CD4-positive, alpha-beta T cell (primary cell): ENCODE measurements at regions not wholly inside any gene's neighbourhood (a gene's known extent, or its start where the extent isn't known, plus 50 kb on each side); places are given as distances from the start of the nearest gene placed in this dataset.

ENCODE experiments used
- ATAC-seq: fragments of 200-7000 bp; cut with Tn5 transposase; one replicate; pipeline ENCODE4 v1.10.0; 2022; ENCODE audit warnings: mild to moderate bottlenecking; ENCODE audit not compliant: poor library complexity
- CTCF ChIA-PET: fragments of 350-600 bp; sonication (Branson Sonifier 250); formaldehyde crosslinking; loops from one replicate; lab custom pipeline; 2021; ENCODE audit warnings: antibody characterized with exemption, inconsistent platforms; lab: Charles Lee
- POLR2A ChIA-PET: fragments of 350-600 bp; sonication (Branson Sonifier 250); formaldehyde crosslinking; loops from one replicate; lab custom pipeline; 2021; ENCODE audit warnings: antibody characterized with exemption, inconsistent platforms; lab: Charles Lee
- DNase-seq, 14 experiments: peaks; one replicate each; pipeline ENCODE4 v3.0.0-alpha.2; 2013 to 2020; ENCODE audit warnings: mixed read lengths in 2 of 14
- H3K27ac ChIP-seq, 2 donors: one replicate each; pipeline versions ENCODE4 v1.5.1 to v1.7.0; 2013; ENCODE audit warnings: low read length in 2 of 2, low read depth in 1 of 2, mild to moderate bottlenecking in 1 of 2
- H3K27me3 ChIP-seq, 2 experiments: 1 replicate in 1 of 2; 2 replicates in 1 of 2; pipeline versions ENCODE4 v1.6.1 to v1.7.0; 2013; ENCODE audit warnings: low read length in 2 of 2, control low read depth in 1 of 2, mild to moderate bottlenecking in 1 of 2, moderate library complexity in 1 of 2; ENCODE audit not compliant: insufficient read depth in 2 of 2, control insufficient read depth in 1 of 2
- H3K36me3 ChIP-seq: one replicate; pipeline ENCODE4 v1.6.1; 2013; ENCODE audit warnings: low read length, control low read depth; ENCODE audit not compliant: insufficient read depth
- H3K4me1 ChIP-seq: one replicate; pipeline ENCODE4 v1.6.1; 2013; ENCODE audit warnings: low read length, control low read depth; ENCODE audit not compliant: insufficient read depth
- H3K4me3 ChIP-seq: one replicate; pipeline ENCODE4 v1.5.1; 2013; ENCODE audit warnings: mild to moderate bottlenecking, low read length, moderate library complexity
- H3K9me3 ChIP-seq, 2 experiments: 1 replicate in 1 of 2; 2 replicates in 1 of 2; pipeline versions ENCODE4 v1.6.1 to v1.7.0; 2013; ENCODE audit warnings: low read length in 2 of 2, mild to moderate bottlenecking in 2 of 2, control low read depth in 1 of 2, moderate library complexity in 1 of 2; ENCODE audit not compliant: control insufficient read depth in 1 of 2, insufficient read depth in 1 of 2
- H3K27ac Mint-ChIP-seq: one replicate; pipeline ENCODE4 v1.8.0; 2020; ENCODE audit warnings: mixed read lengths
- H3K27me3 Mint-ChIP-seq: one replicate; pipeline ENCODE4 v1.8.0; 2021; ENCODE audit warnings: mixed read lengths
- H3K36me3 Mint-ChIP-seq: one replicate; pipeline ENCODE4 v1.8.0; 2021; ENCODE audit warnings: low read depth, mixed read lengths
- H3K4me1 Mint-ChIP-seq: one replicate; pipeline ENCODE4 v1.8.0; 2021; ENCODE audit warnings: low read depth, mixed read lengths
- H3K4me3 Mint-ChIP-seq: one replicate; pipeline ENCODE4 v1.8.0; 2020; ENCODE audit warnings: mild to moderate bottlenecking, mixed read lengths
- H3K9me3 Mint-ChIP-seq: one replicate; pipeline ENCODE4 v1.8.0; 2020; ENCODE audit warnings: mixed read lengths
- CTCF ChIP-seq: fragments of 200-600 bp; IDR thresholded peaks from one replicate; pipeline ENCODE4 v1.8.0; 2022; ENCODE audit warnings: antibody characterized with exemption, mild to moderate bottlenecking
- intact Hi-C, 2 experiments: fragments of 100-400 bp; cut with DNase I in 1 of 2; cut with micrococcal nuclease in 1 of 2; formaldehyde crosslinking; loops; one replicate each; pipeline versions ENCODE4 v1.15.1 to v1.9.0; 2023 to 2025; cut with DNase I, micrococcal nuclease

GRCh38 chr1:171422511-171422910 lies 62.8 kb upstream of the PRRC2C start:
- Histone ChIP-seq H3K9me3 (no peaks in the 10 kb centered on the region), H3K36me3 (no peaks in the 10 kb centered on the region), H3K4me3 (no peak overlapping the region), H3K27me3 (no peaks in the 10 kb centered on the region), H3K27ac (no peak overlapping the region), H3K4me1 (peaks cover 13% of the 10 kb centered on the region)
- DNase-seq (no peak), ATAC-seq (no peak)
- Mint-ChIP-seq H3K36me3 (no peaks in the 10 kb centered on the region), H3K4me1 (peaks cover 26% of the 10 kb centered on the region), H3K4me3 (no peak overlapping the region), H3K27me3 (no peaks in the 10 kb centered on the region), H3K27ac (no peak overlapping the region), H3K9me3 (no peaks in the 10 kb centered on the region)
- CTCF ChIA-PET: no interaction called here
- no peak for TF ChIP-seq CTCF
- POLR2A ChIA-PET: no interaction called here
- intact Hi-C loops: no loop called here

- no peaks in the 10 kb centered on the region for H3K27me3 ChIP-seq
- no peak for TF ChIP-seq CTCF
- intact Hi-C loops: no loop called here
- no peak overlapping the region for H3K27ac Mint-ChIP-seq
- DNase-seq (no peak), ATAC-seq (no peak)
- no peak overlapping the region for H3K4me3 Mint-ChIP-seq
- POLR2A ChIA-PET: no interaction called here
- H3K9me3 ChIP-seq: peaks cover 0 to 5% of the 10 kb centered on the region in 2 experiments
- no peak overlapping the region for H3K27ac ChIP-seq
- peaks cover 13% of the 10 kb centered on the region for H3K4me1 ChIP-seq
- H3K27me3 Mint-ChIP-seq: no peaks in the 10 kb centered on the region
- H3K4me3 ChIP-seq: no peak overlapping the region
- H3K36me3 ChIP-seq: no peaks in the 10 kb centered on the region
- H3K36me3 Mint-ChIP-seq: no peaks in the 10 kb centered on the region
- H3K4me1 Mint-ChIP-seq: peaks cover 21% of the 10 kb centered on the region
- H3K9me3 Mint-ChIP-seq: peaks cover 1% of the 10 kb centered on the region
- CTCF ChIA-PET: no interaction called here
Observed at GRCh38 chr1:171424494-171424893, 60.8 kb upstream of the PRRC2C start.

- H3K36me3 Mint-ChIP-seq: no peaks in the 10 kb centered on the region
- intact Hi-C loops: no loop called here
- Histone ChIP-seq H3K27ac (no peak overlapping the region), H3K4me3 (no peak overlapping the region), H3K36me3 (no peaks in the 10 kb centered on the region), H3K9me3 (peaks cover 0 to 5% of the 10 kb centered on the region in 2 experiments), H3K4me1 (peaks cover 2% of the 10 kb centered on the region), H3K27me3 (no peaks in the 10 kb centered on the region)
- H3K4me1 Mint-ChIP-seq: no peaks in the 10 kb centered on the region
- ATAC-seq (no peak), DNase-seq (no peak)
- no peaks in the 10 kb centered on the region for H3K27me3 Mint-ChIP-seq
- no peak overlapping the region for H3K27ac Mint-ChIP-seq
- no peak overlapping the region for H3K4me3 Mint-ChIP-seq
- H3K9me3 Mint-ChIP-seq: peaks cover 4% of the 10 kb centered on the region
- no peak for TF ChIP-seq CTCF
- POLR2A ChIA-PET: no interaction called here
- CTCF ChIA-PET: no interaction called here
Observed at GRCh38 chr1:171426645-171427044, 58.7 kb upstream of the PRRC2C start.
